ENCODE measurements at regions not wholly inside any gene's neighbourhood (a gene's known extent, or its start where the extent isn't known, plus 50 kb on each side); places are given as distances from the start of the nearest gene placed in this dataset.

GRCh38 chr2:120865656-120866055 is 130.0 kb downstream of the GLI2 start:
- Histone ChIP-seq H3K9me3 (ENCODE audit: insufficient read depth, low read depth, low read length) (no peaks in the 10 kb centered on the region), H2AFZ (ENCODE audit: low read depth, low read length) (no peak overlapping the region), H3K27ac (ENCODE audit: low read depth, low read length) (no peak overlapping the region), H3K79me2 (ENCODE audit: insufficient read depth, low read length) (peaks cover 61% of the 10 kb centered on the region), H3K4me3 (ENCODE audit: insufficient read depth, low read depth, low read length) (no peak overlapping the region), H3K4me2 (ENCODE audit: low read length) (no peak overlapping the region), H3K36me3 (ENCODE audit: insufficient read depth, low read length) (no peaks in the 10 kb centered on the region), H3K4me1 (ENCODE audit: insufficient read depth, low read length) (peaks cover 75% of the 10 kb centered on the region), H3K9ac (ENCODE audit: low read length) (no peak overlapping the region), H3K27me3 (ENCODE audit: insufficient read depth, low read length) (no peaks in the 10 kb centered on the region), H4K20me1 (ENCODE audit: insufficient read depth, low read length) (peaks cover 51% of the 10 kb centered on the region)
- TF ChIP-seq EZH2 (IDR thresholded peaks at IDR 0.05; ENCODE audit: insufficient read depth, low read length) (no peak), CTCF (IDR thresholded peaks at IDR 0.05; ENCODE audit: insufficient read depth, low read depth, low read length) (no peak)
- DNase-seq (ENCODE audit: low read depth) (no peak), FAIRE-seq (no peak)
- no peaks in the 10 kb centered on the region for H3K9me3 Mint-ChIP-seq (ENCODE audit: unreplicated experiment)
- H3K4me1 Mint-ChIP-seq (ENCODE audit: low read depth, unreplicated experiment): peaks cover 66% of the 10 kb centered on the region
- peak overlapping the region; percentile 47 for H3K27ac Mint-ChIP-seq (ENCODE audit: unreplicated experiment)
- peaks cover 4% of the 10 kb centered on the region for H3K36me3 Mint-ChIP-seq (ENCODE audit: low read depth, unreplicated experiment)
- H3K27me3 Mint-ChIP-seq (ENCODE audit: low read depth, unreplicated experiment): no peaks in the 10 kb centered on the region
- H3K4me3 Mint-ChIP-seq (ENCODE audit: unreplicated experiment): no peak overlapping the region

- H2AFZ ChIP-seq (ENCODE audit: low read depth, low read length): no peak overlapping the region
- no peak overlapping the region for H3K27ac ChIP-seq (ENCODE audit: low read depth, low read length)
- no peaks in the 10 kb centered on the region for H3K9me3 ChIP-seq (ENCODE audit: insufficient read depth, low read depth, low read length)
- H3K4me1 ChIP-seq (ENCODE audit: insufficient read depth, low read length): peaks cover 71% of the 10 kb centered on the region
- H3K9ac ChIP-seq (ENCODE audit: low read length): no peak overlapping the region
- H3K79me2 ChIP-seq (ENCODE audit: insufficient read depth, low read length): peaks cover 65% of the 10 kb centered on the region
- H3K4me3 ChIP-seq (ENCODE audit: insufficient read depth, low read depth, low read length): no peak overlapping the region
- H3K36me3 Mint-ChIP-seq (ENCODE audit: low read depth, unreplicated experiment): peaks cover 4% of the 10 kb centered on the region
- H3K36me3 ChIP-seq (ENCODE audit: insufficient read depth, low read length): no peaks in the 10 kb centered on the region
- TF ChIP-seq CTCF (IDR thresholded peaks at IDR 0.05; ENCODE audit: insufficient read depth, low read depth, low read length) (no peak), EZH2 (IDR thresholded peaks at IDR 0.05; ENCODE audit: insufficient read depth, low read length) (no peak)
- no peaks in the 10 kb centered on the region for H3K27me3 Mint-ChIP-seq (ENCODE audit: low read depth, unreplicated experiment)
- no peak for FAIRE-seq
- H3K27me3 ChIP-seq (ENCODE audit: insufficient read depth, low read length): no peaks in the 10 kb centered on the region
- DNase-seq (ENCODE audit: low read depth): no peak
- no peak overlapping the region for H3K4me2 ChIP-seq (ENCODE audit: low read length)
- H3K4me1 Mint-ChIP-seq (ENCODE audit: low read depth, unreplicated experiment): peaks cover 64% of the 10 kb centered on the region
- H3K27ac Mint-ChIP-seq (ENCODE audit: unreplicated experiment): no peak overlapping the region
- H3K4me3 Mint-ChIP-seq (ENCODE audit: unreplicated experiment): no peak overlapping the region
- peaks cover 51% of the 10 kb centered on the region for H4K20me1 ChIP-seq (ENCODE audit: insufficient read depth, low read length)
- H3K9me3 Mint-ChIP-seq (ENCODE audit: unreplicated experiment): no peaks in the 10 kb centered on the region
These were observed 130.4 kb downstream of the GLI2 start for GRCh38 chr2:120866071-120866470.

- H3K27ac ChIP-seq (ENCODE audit: low read depth, low read length): peak overlapping the region; percentile 68
- Mint-ChIP-seq H3K4me3 (ENCODE audit: unreplicated experiment) (peak overlapping the region; percentile 40), H3K36me3 (ENCODE audit: low read depth, unreplicated experiment) (peaks cover 4% of the 10 kb centered on the region), H3K4me1 (ENCODE audit: low read depth, unreplicated experiment) (peaks cover 60% of the 10 kb centered on the region), H3K27me3 (ENCODE audit: low read depth, unreplicated experiment) (no peaks in the 10 kb centered on the region), H3K9me3 (ENCODE audit: unreplicated experiment) (no peaks in the 10 kb centered on the region), H3K27ac (ENCODE audit: unreplicated experiment) (peak overlapping the region; percentile 77)
- no peaks in the 10 kb centered on the region for H3K36me3 ChIP-seq (ENCODE audit: insufficient read depth, low read length)
- no peak for DNase-seq (ENCODE audit: low read depth)
- peaks cover 66% of the 10 kb centered on the region for H3K4me1 ChIP-seq (ENCODE audit: insufficient read depth, low read length)
- peaks cover 71% of the 10 kb centered on the region for H3K79me2 ChIP-seq (ENCODE audit: insufficient read depth, low read length)
- no peaks in the 10 kb centered on the region for H3K9me3 ChIP-seq (ENCODE audit: insufficient read depth, low read depth, low read length)
- TF ChIP-seq CTCF (IDR thresholded peaks at IDR 0.05; ENCODE audit: insufficient read depth, low read depth, low read length) (no peak), EZH2 (IDR thresholded peaks at IDR 0.05; ENCODE audit: insufficient read depth, low read length) (no peak)
- no peaks in the 10 kb centered on the region for H3K27me3 ChIP-seq (ENCODE audit: insufficient read depth, low read length)
- H4K20me1 ChIP-seq (ENCODE audit: insufficient read depth, low read length): peaks cover 53% of the 10 kb centered on the region
- H3K9ac ChIP-seq (ENCODE audit: low read length): peak overlapping the region; percentile 80
- peak overlapping the region; percentile 53 for H3K4me3 ChIP-seq (ENCODE audit: insufficient read depth, low read depth, low read length)
- no peak overlapping the region for H2AFZ ChIP-seq (ENCODE audit: low read depth, low read length)
- no peak for FAIRE-seq
- H3K4me2 ChIP-seq (ENCODE audit: low read length): peak overlapping the region; percentile 95
These were observed 130.9 kb downstream of the GLI2 start for GRCh38 chr2:120866483-120867140.
